HG03097 (cell line): ENCODE measurements at regions not wholly inside any gene's neighbourhood (a gene's known extent, or its start where the extent isn't known, plus 50 kb on each side); places are given as distances from the start of the nearest gene placed in this dataset.
"Not testable (repeated sequence)": the region's sequence is repeated elsewhere in the genome, so short reads cannot be mapped to it uniquely, and the experiment has no call there.

Experiments
- ATAC-seq: cut with Tn5 transposase; IDR thresholded peaks from one replicate; pipeline ENCODE4 v1.9.1; 2021; ENCODE audit not compliant: unreplicated experiment, low FRiP score

GRCh38 chr2:12926641-12927040, 209.9 kb downstream of the TRIB2 start:
- not testable (repeated sequence) for ATAC-seq

- ATAC-seq, result no peak
Measured at GRCh38 chr2:12928197-12928774, 211.6 kb downstream of the TRIB2 start.

- ATAC-seq, result no peak
Measured at GRCh38 chr2:12928775-12929401, 212.2 kb downstream of the TRIB2 start.

- ATAC-seq, result no peak
Measured at GRCh38 chr2:12929758-12930157, 213.0 kb downstream of the TRIB2 start.

GRCh38 chr2:12930391-12930790, 213.7 kb downstream of the TRIB2 start:
- no peak for ATAC-seq

- no peak for ATAC-seq
Measured at GRCh38 chr2:12931186-12931844, 214.6 kb downstream of the TRIB2 start.

GRCh38 chr2:12932192-12932591, 215.5 kb downstream of the TRIB2 start:
- ATAC-seq, result no peak

- no peak for ATAC-seq
Measured at GRCh38 chr2:12934146-12934756, 217.5 kb downstream of the TRIB2 start.

- no peak for ATAC-seq
Measured at GRCh38 chr2:12935222-12935621, 218.5 kb downstream of the TRIB2 start.

GRCh38 chr2:12935796-12936195, 219.1 kb downstream of the TRIB2 start:
- ATAC-seq, result no peak

GRCh38 chr2:12941203-12941602, 224.5 kb downstream of the TRIB2 start:
- ATAC-seq, result no peak

- no peak for ATAC-seq
Measured at GRCh38 chr2:12948231-12948960, 231.7 kb downstream of the TRIB2 start.

- no peak for ATAC-seq
Measured at GRCh38 chr2:12948961-12949353, 232.2 kb downstream of the TRIB2 start.

GRCh38 chr2:12949406-12949805, 232.7 kb downstream of the TRIB2 start:
- ATAC-seq, result no peak

GRCh38 chr2:12950174-12950573, 233.4 kb downstream of the TRIB2 start:
- ATAC-seq, result no peak

- ATAC-seq, result no peak
Measured at GRCh38 chr2:12950957-12951656, 234.4 kb downstream of the TRIB2 start.

- ATAC-seq, result no peak
Measured at GRCh38 chr2:12951657-12951973, 234.9 kb downstream of the TRIB2 start.

- ATAC-seq, result no peak
Measured at GRCh38 chr2:12953596-12953995, 236.9 kb downstream of the TRIB2 start.

GRCh38 chr2:12955864-12956263, 239.1 kb downstream of the TRIB2 start:
- ATAC-seq, result no peak

GRCh38 chr2:12957251-12957650, 240.5 kb downstream of the TRIB2 start:
- no peak for ATAC-seq

- no peak for ATAC-seq
Measured at GRCh38 chr2:12959935-12960334, 243.2 kb downstream of the TRIB2 start.
